ENCODE measurements at regions not wholly inside any gene's neighbourhood (a gene's known extent, or its start where the extent isn't known, plus 50 kb on each side); places are given as distances from the start of the nearest gene placed in this dataset.
"Not testable (repeated sequence)": the region's sequence is repeated elsewhere in the genome, so short reads cannot be mapped to it uniquely, and the experiment has no call there.

GRCh38 chr12:17025424-17025823 is 419.5 kb upstream of the LMO3 start:
- TF ChIP-seq, protein P1, sequence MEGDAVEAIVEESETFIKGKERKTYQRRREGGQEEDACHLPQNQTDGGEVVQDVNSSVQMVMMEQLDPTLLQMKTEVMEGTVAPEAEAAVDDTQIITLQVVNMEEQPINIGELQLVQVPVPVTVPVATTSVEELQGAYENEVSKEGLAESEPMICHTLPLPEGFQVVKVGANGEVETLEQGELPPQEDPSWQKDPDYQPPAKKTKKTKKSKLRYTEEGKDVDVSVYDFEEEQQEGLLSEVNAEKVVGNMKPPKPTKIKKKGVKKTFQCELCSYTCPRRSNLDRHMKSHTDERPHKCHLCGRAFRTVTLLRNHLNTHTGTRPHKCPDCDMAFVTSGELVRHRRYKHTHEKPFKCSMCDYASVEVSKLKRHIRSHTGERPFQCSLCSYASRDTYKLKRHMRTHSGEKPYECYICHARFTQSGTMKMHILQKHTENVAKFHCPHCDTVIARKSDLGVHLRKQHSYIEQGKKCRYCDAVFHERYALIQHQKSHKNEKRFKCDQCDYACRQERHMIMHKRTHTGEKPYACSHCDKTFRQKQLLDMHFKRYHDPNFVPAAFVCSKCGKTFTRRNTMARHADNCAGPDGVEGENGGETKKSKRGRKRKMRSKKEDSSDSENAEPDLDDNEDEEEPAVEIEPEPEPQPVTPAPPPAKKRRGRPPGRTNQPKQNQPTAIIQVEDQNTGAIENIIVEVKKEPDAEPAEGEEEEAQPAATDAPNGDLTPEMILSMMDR (IDR thresholded peaks at IDR 0.05) = not testable (repeated sequence)
- TF ChIP-seq POLR2A (IDR thresholded peaks at IDR 0.05; ENCODE audit: low read depth); EP300 (IDR thresholded peaks at IDR 0.05): not testable (repeated sequence)
